Erythroblast (primary cell): ENCODE measurements at regions not wholly inside any gene's neighbourhood (a gene's known extent, or its start where the extent isn't known, plus 50 kb on each side); places are given as distances from the start of the nearest gene placed in this dataset.

ENCODE experiments used
- GATA1 ChIP-seq: IDR thresholded peaks from 2 replicates; pipeline ENCODE4 v1.6.1; 2011; ENCODE audit warnings: low read depth, mild to moderate bottlenecking, control low read depth, low read length, moderate library complexity
- POLR2A ChIP-seq: IDR thresholded peaks from 2 replicates; pipeline ENCODE4 v1.6.1; 2011; ENCODE audit warnings: mild to moderate bottlenecking, low read length

- TF ChIP-seq POLR2A (no peak), GATA1 (no peak)
These were observed 243.2 kb upstream of the GMDS start for GRCh38 chr6:2488578-2488977.
